ENCODE measurements at regions not wholly inside any gene's neighbourhood (a gene's known extent, or its start where the extent isn't known, plus 50 kb on each side); places are given as distances from the start of the nearest gene placed in this dataset.
A peak's percentile ranks its signal among the peaks of the same experiment; 100 is the strongest.

DNA sequence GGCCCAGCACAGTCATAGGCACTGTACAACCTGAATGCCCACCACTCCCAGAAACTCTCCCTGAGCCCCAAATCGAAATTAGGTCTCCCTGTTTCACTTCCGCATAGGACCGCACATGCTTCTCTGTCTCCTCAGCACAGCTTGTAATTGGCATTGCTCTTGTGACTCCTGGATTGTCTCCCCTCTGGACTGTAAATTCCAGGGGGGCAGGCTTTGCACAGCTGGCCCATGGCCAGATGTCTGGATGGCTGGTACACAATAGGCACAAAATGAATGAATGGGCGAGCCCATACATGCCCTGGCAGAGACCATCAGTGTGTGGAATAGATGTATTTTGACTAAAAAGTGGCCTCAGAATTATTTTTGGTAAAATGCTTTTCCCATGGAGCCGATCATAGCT is 63.3 kb upstream of the PHF21B start:
- H3K79me2 ChIP-seq (ENCODE audit: insufficient read depth, low read length) = no peaks in the 10 kb centered on the region
- TF ChIP-seq RAD21 (IDR thresholded peaks at IDR 0.05; ENCODE audit: low read depth) = no peak
- TF ChIP-seq POLR2AphosphoS5 (IDR thresholded peaks at IDR 0.05; ENCODE audit: low read depth, low read length) = no peak
- no peak for TF ChIP-seq CEBPB (IDR thresholded peaks at IDR 0.05; ENCODE audit: low read depth)
- no peak for TF ChIP-seq CBX3 (IDR thresholded peaks at IDR 0.05; ENCODE audit: low read depth)
- no peak for TF ChIP-seq EGR1 (IDR thresholded peaks at IDR 0.05; ENCODE audit: low read depth)
- TF ChIP-seq, protein P1, sequence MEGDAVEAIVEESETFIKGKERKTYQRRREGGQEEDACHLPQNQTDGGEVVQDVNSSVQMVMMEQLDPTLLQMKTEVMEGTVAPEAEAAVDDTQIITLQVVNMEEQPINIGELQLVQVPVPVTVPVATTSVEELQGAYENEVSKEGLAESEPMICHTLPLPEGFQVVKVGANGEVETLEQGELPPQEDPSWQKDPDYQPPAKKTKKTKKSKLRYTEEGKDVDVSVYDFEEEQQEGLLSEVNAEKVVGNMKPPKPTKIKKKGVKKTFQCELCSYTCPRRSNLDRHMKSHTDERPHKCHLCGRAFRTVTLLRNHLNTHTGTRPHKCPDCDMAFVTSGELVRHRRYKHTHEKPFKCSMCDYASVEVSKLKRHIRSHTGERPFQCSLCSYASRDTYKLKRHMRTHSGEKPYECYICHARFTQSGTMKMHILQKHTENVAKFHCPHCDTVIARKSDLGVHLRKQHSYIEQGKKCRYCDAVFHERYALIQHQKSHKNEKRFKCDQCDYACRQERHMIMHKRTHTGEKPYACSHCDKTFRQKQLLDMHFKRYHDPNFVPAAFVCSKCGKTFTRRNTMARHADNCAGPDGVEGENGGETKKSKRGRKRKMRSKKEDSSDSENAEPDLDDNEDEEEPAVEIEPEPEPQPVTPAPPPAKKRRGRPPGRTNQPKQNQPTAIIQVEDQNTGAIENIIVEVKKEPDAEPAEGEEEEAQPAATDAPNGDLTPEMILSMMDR (IDR thresholded peaks at IDR 0.05 in 2 of 3, conservative IDR thresholded peaks at IDR 0.05 in 1 of 3; ENCODE audit: borderline replicate concordance in 1 of 3, insufficient read depth in 1 of 3, low read depth in 2 of 3, low read length in 2 of 3) = no peak
- no peak for TF ChIP-seq YY1 (IDR thresholded peaks at IDR 0.05; ENCODE audit: extremely low read depth, insufficient replicate concordance, low read depth, low read length)
- no peak for TF ChIP-seq ZNF274 (IDR thresholded peaks at IDR 0.05; ENCODE audit: low read depth, low read length)
- TF ChIP-seq POLR2A (IDR thresholded peaks at IDR 0.05; ENCODE audit: borderline replicate concordance, extremely low read depth, insufficient read depth, insufficient read length) = no peak
- no peak for TF ChIP-seq REST (IDR thresholded peaks at IDR 0.05; ENCODE audit: low read depth)
- no peak for TF ChIP-seq SRF (IDR thresholded peaks at IDR 0.05; ENCODE audit: low read depth)
- TF ChIP-seq EZH2phosphoT487 (IDR thresholded peaks at IDR 0.05; ENCODE audit: borderline replicate concordance) = no peak
- TF ChIP-seq ATF3 (IDR thresholded peaks at IDR 0.05) = no peak
- TF ChIP-seq EZH2 (IDR thresholded peaks at IDR 0.05) = no peak
- TF ChIP-seq SIN3A (IDR thresholded peaks at IDR 0.05; ENCODE audit: low read depth) = no peak
- TF ChIP-seq SP1 (IDR thresholded peaks at IDR 0.05; ENCODE audit: low read depth) = no peak
- TF ChIP-seq MAX (IDR thresholded peaks at IDR 0.05) = no peak
- TF ChIP-seq JUND (IDR thresholded peaks at IDR 0.05) = no peak
- no TSS peak for BruUV-seq (replicated peaks)
- H3K9ac ChIP-seq (ENCODE audit: low read length) = peak overlapping the region; percentile 51
- DNase-seq (ENCODE audit: low read depth, low spot score) = no peak
- no peak overlapping the region for H2AFZ ChIP-seq (ENCODE audit: low read depth, low read length, poor library complexity, severe bottlenecking)
- ChIA-PET CTCF (interaction anchor here (1.0 to 1.4 kb wide), 2 partner anchors 8 to 11 kb away, joined by 3 to 4 read pairs; no protein-coding TSS in a partner anchor), POLR2A (no interaction called here), RAD21 (ENCODE audit: low non-redundant PET in 1 of 2, low total read pairs in 2 of 2, uncharacterized antibody in 2 of 2, unreplicated experiment in 2 of 2) (interaction anchor here in 1 of 2 experiments (0.5 kb wide), 1 partner anchor 367 kb away, joined by 4 read pairs; no protein-coding TSS in a partner anchor)
- H3K27ac ChIP-seq (ENCODE audit: low read depth, low read length) = peak overlapping the region; percentile 42
- no peaks in the 10 kb centered on the region for H3K36me3 ChIP-seq (ENCODE audit: control insufficient read depth in 1 of 2, insufficient read depth in 2 of 2, low read length in 2 of 2)
- peak overlapping the region; percentile 83 for H3K4me2 ChIP-seq (ENCODE audit: low read length)
- peak overlapping the region; percentile 42 to 57; a peak in 3 of 4 replicates for H3K4me3 ChIP-seq (replicated peaks in 1 of 2; ENCODE audit: low read depth in 1 of 2, low read length in 2 of 2)
- no peaks in the 10 kb centered on the region for H3K27me3 ChIP-seq (ENCODE audit: insufficient read depth, low read length)
- H3K9me3 ChIP-seq (ENCODE audit: control insufficient read depth in 1 of 2, insufficient read depth in 1 of 2, low read depth in 1 of 2, low read length in 2 of 2) = no peaks in the 10 kb centered on the region
- intact Hi-C loops (cut with micrococcal nuclease) = no loop called here
- H4K20me1 ChIP-seq (ENCODE audit: insufficient read depth) = no peaks in the 10 kb centered on the region
- H3K4me1 ChIP-seq (ENCODE audit: control insufficient read depth in 1 of 2, insufficient read depth in 2 of 2, low read length in 2 of 2) = peaks cover 21 to 44% of the 10 kb centered on the region in 2 experiments
- ATAC-seq = no peak
- H3K9me2 ChIP-seq (ENCODE audit: insufficient read depth) = no peaks in the 10 kb centered on the region

Data from HCT116 (cell line).